Heart left ventricle (tissue), 16 donors: ENCODE measurements at regions not wholly inside any gene's neighbourhood (a gene's known extent, or its start where the extent isn't known, plus 50 kb on each side); places are given as distances from the start of the nearest gene placed in this dataset.
A peak's percentile ranks its signal among the peaks of the same experiment; 100 is the strongest.

ENCODE experiments used
- ATAC-seq, 4 donors: fragments of 200-7000 bp; cut with Tn5 transposase; one replicate each; pipeline ENCODE4 v1.9.1; 2020 to 2022; ENCODE audit warnings: moderate library complexity in 4 of 4, mild to moderate bottlenecking in 3 of 4, moderate number of reproducible peaks in 1 of 4
- DNase-seq, 5 donors: peaks; one replicate each; pipeline ENCODE4 v3.0.0-alpha.2; 2020
- H3K27ac ChIP-seq, 12 donors: fragments of 200-600 bp; sonication (generic) in 4 of 12; one replicate each; pipeline versions ENCODE4 v1.5.0 to v1.8.0; 2016 to 2022; ENCODE audit warnings: mild to moderate bottlenecking in 2 of 12
- H3K27me3 ChIP-seq, 9 donors: fragments of 200-600 bp; sonication (generic) in 2 of 9; one replicate each; pipeline versions ENCODE4 v1.5.1 to v1.8.0; 2016 to 2022; ENCODE audit warnings: mild to moderate bottlenecking in 3 of 9
- H3K36me3 ChIP-seq, 9 donors: fragments of 200-600 bp; sonication (generic) in 2 of 9; one replicate each; pipeline versions ENCODE4 v1.5.0 to v1.8.0; 2018 to 2022; ENCODE audit warnings: mild to moderate bottlenecking in 2 of 9
- H3K4me1 ChIP-seq, 12 donors: fragments of 200-600 bp; sonication (generic) in 4 of 12; one replicate each; pipeline versions ENCODE4 v1.5.0 to v1.8.0; 2016 to 2022; ENCODE audit warnings: mild to moderate bottlenecking in 3 of 12
- H3K4me3 ChIP-seq, 12 donors: fragments of 200-600 bp; sonication (generic) in 4 of 12; one replicate each; pipeline versions ENCODE4 v1.5.0 to v1.8.0; 2017 to 2022; ENCODE audit warnings: mild to moderate bottlenecking in 9 of 12, moderate library complexity in 4 of 12
- H3K9me3 ChIP-seq, 12 donors: fragments of 200-600 bp; sonication (generic) in 4 of 12; one replicate each; pipeline versions ENCODE4 v1.5.0 to v1.8.0; 2016 to 2022; ENCODE audit warnings: mild to moderate bottlenecking in 1 of 12
- CTCF ChIP-seq, 12 donors: fragments of 200-600 bp; sonication (generic) in 4 of 12; IDR thresholded peaks; one replicate each; pipeline versions ENCODE4 v1.5.0 to v1.8.0; 2018 to 2022; ENCODE audit warnings: antibody characterized with exemption in 12 of 12, mild to moderate bottlenecking in 5 of 12
- POLR2A ChIP-seq, 2 donors: fragments of 450-650 bp; IDR thresholded peaks; one replicate each; pipeline ENCODE4 v1.6.1; 2017; ENCODE audit warnings: antibody characterized with exemption in 2 of 2, mild to moderate bottlenecking in 2 of 2, moderate library complexity in 2 of 2
- WGBS, 4 donors: extraction: QIAGEN DNeasy Blood & Tissue Kit in 2 of 4; methylation state at CpG; one replicate each; pipeline versions ENCODE4 v1.1.5 to v1.1.7; 2013 to 2018; 5-methylcytosine and 5-hydroxymethylcytosine counted together
- intact Hi-C, 10 donors: fragments of 100-400 bp; cut with DNase I; formaldehyde crosslinking; loops; one replicate each; pipeline versions ENCODE4 v1.11.1 to v1.14.2; 2022
- donor health status: ischemic (EF 13 %, LVEDD 7.1; RV severe dilation, severe dysfunction).
- donor health status: healthy with polysubstance abuse.
- donor health status: DM: no; HTN: yes; CAD: no.
- donor health status: DM: no; HTN: no; CAD: no.
- donor health status: ischemic (EF 25% LVEDD 6.9; RV normal size, moderate dysfunction).
- donor health status: ischemic (EF 25% LVEDD 5.7; RV mildly dilated, moderate dysfunction).
- donor health status: healthy.
- donor health status: DM: yes; HTN: yes; CAD: no.
- donor health status: ischemic (EF 35%, LVEDD 5.7; RV mildly dilated, moderate dysfunction).
- donor health status: nonischemic (EF 11% LVEDD 7.7; RV severe dilation, severe dysfunction).
- donor health status: DM: yes; HTN: yes; CAD: no.
- donor health status: PGD.
- donor health status: ischemic (EF 29% LVEDD 5.4; RV normal size, mild dysfunction).
- donor health status: nonischemic (EF 23%, LVEDD 6.1; RV moderate dilation, normal function).

- Histone ChIP-seq H3K27ac (peak overlapping the region in 1 of 12 donors; percentile 88), H3K4me1 (peaks cover 0 to 54% (median 0%) of the 10 kb centered on the region in 12 donors), H3K4me3 (no peak overlapping the region), H3K36me3 (no peaks in the 10 kb centered on the region), H3K9me3 (no peaks in the 10 kb centered on the region), H3K27me3 (peaks cover 0 to 23% (median 3%) of the 10 kb centered on the region in 9 donors)
- TF ChIP-seq POLR2A (IDR thresholded peaks at IDR 0.05) = no peak
- no peak for TF ChIP-seq CTCF (IDR thresholded peaks at IDR 0.05)
- no peak for DNase-seq
- ATAC-seq = peak in 1 of 4 donors; percentile 30
- intact Hi-C loops = loop anchor here in 4 of 10 donors (5.0 to 10.0 kb wide), 5 partner anchors 250 to 760 kb away; no protein-coding TSS in a partner anchor
- 75 to 81% (median 77%) methylated on average over 8 of the region's 8 CpGs for WGBS, 4 donors
Measured at GRCh38 chr15:69727121-69727924, 274.7 kb downstream of the RPLP1 start.

- intact Hi-C loops = loop anchor here in 6 of 10 donors (2.0 to 10.0 kb wide), 8 partner anchors 252 to 760 kb away; no protein-coding TSS in a partner anchor
- DNase-seq = peak in 2 of 5 donors; percentile 17 to 36
Measured at GRCh38 chr15:69729167-69729748, 276.6 kb downstream of the RPLP1 start.

GRCh38 chr15:69730281-69731080 is 277.9 kb downstream of the RPLP1 start:
- peaks cover 0 to 19% (median 3%) of the 10 kb centered on the region in 9 donors for H3K27me3 ChIP-seq
- no peak overlapping the region for H3K4me3 ChIP-seq
- DNase-seq (no peak), ATAC-seq (no peak)
- no peak overlapping the region for H3K27ac ChIP-seq
- no peaks in the 10 kb centered on the region for H3K9me3 ChIP-seq
- intact Hi-C loops = loop anchor here in 8 of 10 donors (5.0 to 10.0 kb wide), 7 partner anchors 624 to 754 kb away; no protein-coding TSS in a partner anchor
- WGBS, 4 donors = 65 to 76% (median 69%) methylated on average over 13 of the region's 13 CpGs
- H3K4me1 ChIP-seq = peaks cover 0 to 22% (median 0%) of the 10 kb centered on the region in 12 donors
- TF ChIP-seq CTCF (IDR thresholded peaks at IDR 0.05) = no peak
- no peak for TF ChIP-seq POLR2A (IDR thresholded peaks at IDR 0.05)
- no peaks in the 10 kb centered on the region for H3K36me3 ChIP-seq

More at GRCh38 chr15:69729167-69729748, 276.6 kb downstream of the RPLP1 start:
- 48 to 52% (median 50%) methylated on average over 9 of the region's 9 CpGs for WGBS, 4 donors
- H3K4me1 ChIP-seq = peaks cover 0 to 34% (median 0%) of the 10 kb centered on the region in 12 donors
- TF ChIP-seq POLR2A (IDR thresholded peaks at IDR 0.05) = no peak
- peak; percentile 53 to 81 (median 72) for TF ChIP-seq CTCF (IDR thresholded peaks at IDR 0.05)
- no peaks in the 10 kb centered on the region for H3K36me3 ChIP-seq
- peaks cover 0 to 19% (median 3%) of the 10 kb centered on the region in 9 donors for H3K27me3 ChIP-seq
- H3K4me3 ChIP-seq = no peak overlapping the region
- no peak overlapping the region for H3K27ac ChIP-seq
- H3K9me3 ChIP-seq = no peaks in the 10 kb centered on the region
- ATAC-seq = no peak
